ENCODE measurements at regions not wholly inside any gene's neighbourhood (a gene's known extent, or its start where the extent isn't known, plus 50 kb on each side); places are given as distances from the start of the nearest gene placed in this dataset.

GRCh38 chr2:118639371-118639770 lies 208.1 kb downstream of the EN1 start:
- no peak for TF ChIP-seq CTCF (conservative IDR thresholded peaks at IDR 0.05; ENCODE audit: control insufficient read depth, insufficient read depth, low read depth, low read length)
- H3K4me3 ChIP-seq (ENCODE audit: control insufficient read depth, low read depth, low read length) = no peak overlapping the region
- no peak for DNase-seq (ENCODE audit: low read depth)

- TF ChIP-seq CTCF (conservative IDR thresholded peaks at IDR 0.05; ENCODE audit: control insufficient read depth, insufficient read depth, low read depth, low read length) = no peak
- H3K4me3 ChIP-seq (ENCODE audit: control insufficient read depth, low read depth, low read length) = no peak overlapping the region
- DNase-seq (ENCODE audit: low read depth) = no peak
These were observed 209.0 kb downstream of the EN1 start for GRCh38 chr2:118638453-118638852.

- no peak for DNase-seq (ENCODE audit: low read depth)
- no peak for TF ChIP-seq CTCF (conservative IDR thresholded peaks at IDR 0.05; ENCODE audit: control insufficient read depth, insufficient read depth, low read depth, low read length)
- no peak overlapping the region for H3K4me3 ChIP-seq (ENCODE audit: control insufficient read depth, low read depth, low read length)
These were observed 211.6 kb downstream of the EN1 start for GRCh38 chr2:118635891-118636290.

GRCh38 chr2:118634876-118635275 lies 212.6 kb downstream of the EN1 start:
- H3K4me3 ChIP-seq (ENCODE audit: control insufficient read depth, low read depth, low read length) = no peak overlapping the region
- no peak for DNase-seq (ENCODE audit: low read depth)
- TF ChIP-seq CTCF (conservative IDR thresholded peaks at IDR 0.05; ENCODE audit: control insufficient read depth, insufficient read depth, low read depth, low read length) = no peak

- DNase-seq (ENCODE audit: low read depth) = no peak
- TF ChIP-seq CTCF (conservative IDR thresholded peaks at IDR 0.05; ENCODE audit: control insufficient read depth, insufficient read depth, low read depth, low read length) = no peak
- no peak overlapping the region for H3K4me3 ChIP-seq (ENCODE audit: control insufficient read depth, low read depth, low read length)
These were observed 214.0 kb downstream of the EN1 start for GRCh38 chr2:118633371-118634018.

GRCh38 chr2:118632921-118633320 lies 214.5 kb downstream of the EN1 start:
- no peak for TF ChIP-seq CTCF (conservative IDR thresholded peaks at IDR 0.05; ENCODE audit: control insufficient read depth, insufficient read depth, low read depth, low read length)
- no peak overlapping the region for H3K4me3 ChIP-seq (ENCODE audit: control insufficient read depth, low read depth, low read length)
- DNase-seq (ENCODE audit: low read depth) = no peak

- no peak for TF ChIP-seq CTCF (conservative IDR thresholded peaks at IDR 0.05; ENCODE audit: control insufficient read depth, insufficient read depth, low read depth, low read length)
- DNase-seq (ENCODE audit: low read depth) = no peak
- no peak overlapping the region for H3K4me3 ChIP-seq (ENCODE audit: control insufficient read depth, low read depth, low read length)
These were observed 220.3 kb downstream of the EN1 start for GRCh38 chr2:118627156-118627555.

Data from fibroblast of mammary gland (primary cell).